ENCODE measurements at regions not wholly inside any gene's neighbourhood (a gene's known extent, or its start where the extent isn't known, plus 50 kb on each side); places are given as distances from the start of the nearest gene placed in this dataset.

GRCh38 chr18:25661831-25662230 lies 309.9 kb upstream of the ZNF521 start:
- Histone ChIP-seq H3K27me3 (ENCODE audit: insufficient read depth) (no peaks in the 10 kb centered on the region), H3K36me3 (ENCODE audit: insufficient read depth) (no peaks in the 10 kb centered on the region), H3K4me1 (ENCODE audit: insufficient read depth) (no peaks in the 10 kb centered on the region; the same call in 1 of the 2 replicates), H2AFZ (no peak overlapping the region), H3K4me2 (no peak overlapping the region), H3F3A (replicated peaks; ENCODE audit: low read depth) (no peaks in the 10 kb centered on the region), H4K20me1 (replicated peaks; ENCODE audit: insufficient read depth) (no peaks in the 10 kb centered on the region), H3K79me2 (replicated peaks; ENCODE audit: insufficient read depth) (no peaks in the 10 kb centered on the region), H3K4me3 (no peak overlapping the region), H3K9me2 (ENCODE audit: insufficient read depth) (no peaks in the 10 kb centered on the region), H3K27ac (ENCODE audit: low read depth) (no peak overlapping the region)
- no peaks in the 10 kb centered on the region for H3K9me3 Mint-ChIP-seq
- H3K27me3 Mint-ChIP-seq (ENCODE audit: insufficient read depth, low read depth, poor library complexity) = no peaks in the 10 kb centered on the region
- no peak for DNase-seq (ENCODE audit: low spot score)
- no peaks in the 10 kb centered on the region for H3K36me3 Mint-ChIP-seq (ENCODE audit: low read depth)
- TF ChIP-seq EZH2 (IDR thresholded peaks at IDR 0.05; ENCODE audit: low read depth, unreplicated experiment) (no peak), EZH2phosphoT487 (IDR thresholded peaks at IDR 0.05; ENCODE audit: unreplicated experiment) (no peak), ETS1 (IDR thresholded peaks at IDR 0.05) (no peak), ZNF462 (CRISPR knock-in tag; IDR thresholded peaks at IDR 0.05) (no peak), ZNF331 (CRISPR knock-in tag; IDR thresholded peaks at IDR 0.05; ENCODE audit: low read depth) (no peak), ZNF114 (CRISPR knock-in tag; IDR thresholded peaks at IDR 0.05) (no peak), CREB1 (CRISPR knock-in tag; IDR thresholded peaks at IDR 0.05; ENCODE audit: low read depth) (no peak), REST (IDR thresholded peaks at IDR 0.05; ENCODE audit: unreplicated experiment) (no peak), NANOG (IDR thresholded peaks at IDR 0.05; ENCODE audit: borderline replicate concordance) (no peak), POLR2AphosphoS5 (IDR thresholded peaks at IDR 0.05; ENCODE audit: low read depth) (no peak), STAT1 (IDR thresholded peaks at IDR 0.05; ENCODE audit: unreplicated experiment) (no peak), CTCF (conservative IDR thresholded peaks at IDR 0.05; ENCODE audit: low read depth in 2 of 2) (no peak), JUNB (IDR thresholded peaks at IDR 0.05; ENCODE audit: unreplicated experiment) (no peak)
- peaks cover 2% of the 10 kb centered on the region; the same call in 2 of the 3 replicates for H3K4me1 Mint-ChIP-seq
- no peak overlapping the region for H3K27ac Mint-ChIP-seq
- no peak for ATAC-seq
- H3K4me3 Mint-ChIP-seq = no peak overlapping the region

All from GM23338 (cell line).